ENCODE measurements at regions not wholly inside any gene's neighbourhood (a gene's known extent, or its start where the extent isn't known, plus 50 kb on each side); places are given as distances from the start of the nearest gene placed in this dataset.

GRCh38 chr17:15117239-15117638 is 147.9 kb downstream of the PMP22 start:
- Histone ChIP-seq H3K9me3 (ENCODE audit: control insufficient read depth, insufficient read depth, low read length) (no peaks in the 10 kb centered on the region; the same call in 1 of the 2 replicates), H3K27ac (ENCODE audit: low read length) (no peak overlapping the region), H3K27me3 (ENCODE audit: control insufficient read depth, insufficient read depth, low read length) (no peaks in the 10 kb centered on the region), H3K36me3 (ENCODE audit: control insufficient read depth, insufficient read depth, low read length) (no peaks in the 10 kb centered on the region), H3K4me1 (ENCODE audit: control insufficient read depth, insufficient read depth, low read length) (no peaks in the 10 kb centered on the region; the same call in 1 of the 2 replicates), H3K4me3 (ENCODE audit: low read length) (no peak overlapping the region)
- WGBS (ENCODE audit: insufficient coverage, insufficient read length): no CpG with 5 or more reads among the region's 2 CpGs
- DNase-seq (ENCODE audit: low read depth, low spot score): no peak

- Histone ChIP-seq H3K27ac (ENCODE audit: low read length) (no peak overlapping the region), H3K4me1 (ENCODE audit: control insufficient read depth, insufficient read depth, low read length) (no peaks in the 10 kb centered on the region; the same call in 1 of the 2 replicates), H3K36me3 (ENCODE audit: control insufficient read depth, insufficient read depth, low read length) (no peaks in the 10 kb centered on the region), H3K9me3 (ENCODE audit: control insufficient read depth, insufficient read depth, low read length) (no peaks in the 10 kb centered on the region; the same call in 1 of the 2 replicates), H3K27me3 (ENCODE audit: control insufficient read depth, insufficient read depth, low read length) (no peaks in the 10 kb centered on the region), H3K4me3 (ENCODE audit: low read length) (no peak overlapping the region)
- DNase-seq (ENCODE audit: low read depth, low spot score): no peak
- no CpG with 5 or more reads among the region's 13 CpGs for WGBS (ENCODE audit: insufficient coverage, insufficient read length)
Measured at GRCh38 chr17:15112846-15113617, 152.1 kb downstream of the PMP22 start.

- H3K4me1 ChIP-seq (ENCODE audit: control insufficient read depth, insufficient read depth, low read length): no peaks in the 10 kb centered on the region; the same call in 1 of the 2 replicates
- no peak overlapping the region for H3K27ac ChIP-seq (ENCODE audit: low read length)
- no peaks in the 10 kb centered on the region for H3K36me3 ChIP-seq (ENCODE audit: control insufficient read depth, insufficient read depth, low read length)
- no peak for DNase-seq (ENCODE audit: low read depth, low spot score)
- no peaks in the 10 kb centered on the region for H3K27me3 ChIP-seq (ENCODE audit: control insufficient read depth, insufficient read depth, low read length)
- WGBS (ENCODE audit: insufficient coverage, insufficient read length): no CpG with 5 or more reads among the region's 3 CpGs
- H3K9me3 ChIP-seq (ENCODE audit: control insufficient read depth, insufficient read depth, low read length): no peaks in the 10 kb centered on the region
- no peak overlapping the region for H3K4me3 ChIP-seq (ENCODE audit: low read length)
Measured at GRCh38 chr17:15109608-15110007, 155.5 kb downstream of the PMP22 start.

- WGBS (ENCODE audit: insufficient coverage, insufficient read length): no CpG with 5 or more reads among the region's 3 CpGs
- H3K27ac ChIP-seq (ENCODE audit: low read length): no peak overlapping the region
Measured at GRCh38 chr17:15108992-15109391, 156.1 kb downstream of the PMP22 start.

GRCh38 chr17:15106540-15106939 is 158.6 kb downstream of the PMP22 start:
- H3K9me3 ChIP-seq (ENCODE audit: control insufficient read depth, insufficient read depth, low read length): no peaks in the 10 kb centered on the region
- H3K27me3 ChIP-seq (ENCODE audit: control insufficient read depth, insufficient read depth, low read length): no peaks in the 10 kb centered on the region
- no peaks in the 10 kb centered on the region for H3K36me3 ChIP-seq (ENCODE audit: control insufficient read depth, insufficient read depth, low read length)
- no peak for DNase-seq (ENCODE audit: low read depth, low spot score)
- no CpG with 5 or more reads among the region's 3 CpGs for WGBS (ENCODE audit: insufficient coverage, insufficient read length)
- H3K4me1 ChIP-seq (ENCODE audit: control insufficient read depth, insufficient read depth, low read length): no peaks in the 10 kb centered on the region
- no peak overlapping the region for H3K4me3 ChIP-seq (ENCODE audit: low read length)
- H3K27ac ChIP-seq (ENCODE audit: low read length): no peak overlapping the region

More at GRCh38 chr17:15108992-15109391, 156.1 kb downstream of the PMP22 start:
- H3K4me1 ChIP-seq (ENCODE audit: control insufficient read depth, insufficient read depth, low read length): no peaks in the 10 kb centered on the region; the same call in 1 of the 2 replicates
- H3K27me3 ChIP-seq (ENCODE audit: control insufficient read depth, insufficient read depth, low read length): no peaks in the 10 kb centered on the region
- H3K4me3 ChIP-seq (ENCODE audit: low read length): no peak overlapping the region
- no peaks in the 10 kb centered on the region for H3K9me3 ChIP-seq (ENCODE audit: control insufficient read depth, insufficient read depth, low read length)
- no peak for DNase-seq (ENCODE audit: low read depth, low spot score)
- H3K36me3 ChIP-seq (ENCODE audit: control insufficient read depth, insufficient read depth, low read length): no peaks in the 10 kb centered on the region

GRCh38 chr17:15103785-15104184 is 161.3 kb downstream of the PMP22 start:
- no peaks in the 10 kb centered on the region for H3K4me1 ChIP-seq (ENCODE audit: control insufficient read depth, insufficient read depth, low read length)
- no peak overlapping the region for H3K4me3 ChIP-seq (ENCODE audit: low read length)
- WGBS (ENCODE audit: insufficient coverage, insufficient read length): no CpG with 5 or more reads among the region's 4 CpGs
- H3K36me3 ChIP-seq (ENCODE audit: control insufficient read depth, insufficient read depth, low read length): no peaks in the 10 kb centered on the region
- no peaks in the 10 kb centered on the region for H3K27me3 ChIP-seq (ENCODE audit: control insufficient read depth, insufficient read depth, low read length)
- H3K27ac ChIP-seq (ENCODE audit: low read length): no peak overlapping the region
- DNase-seq (ENCODE audit: low read depth, low spot score): no peak
- H3K9me3 ChIP-seq (ENCODE audit: control insufficient read depth, insufficient read depth, low read length): no peaks in the 10 kb centered on the region

- WGBS (ENCODE audit: insufficient coverage, insufficient read length): no CpG with 5 or more reads among the region's 2 CpGs
- no peaks in the 10 kb centered on the region for H3K27me3 ChIP-seq (ENCODE audit: control insufficient read depth, insufficient read depth, low read length)
- peaks cover 1% of the 10 kb centered on the region; the same call in 1 of the 2 replicates for H3K4me1 ChIP-seq (ENCODE audit: control insufficient read depth, insufficient read depth, low read length)
- H3K36me3 ChIP-seq (ENCODE audit: control insufficient read depth, insufficient read depth, low read length): no peaks in the 10 kb centered on the region
- no peaks in the 10 kb centered on the region for H3K9me3 ChIP-seq (ENCODE audit: control insufficient read depth, insufficient read depth, low read length)
- no peak for DNase-seq (ENCODE audit: low read depth, low spot score)
- H3K4me3 ChIP-seq (ENCODE audit: low read length): no peak overlapping the region
- H3K27ac ChIP-seq (ENCODE audit: low read length): no peak overlapping the region
Measured at GRCh38 chr17:15101175-15101574, 164.0 kb downstream of the PMP22 start.

- no peak for DNase-seq (ENCODE audit: low read depth, low spot score)
- Histone ChIP-seq H3K9me3 (ENCODE audit: control insufficient read depth, insufficient read depth, low read length) (no peaks in the 10 kb centered on the region), H3K27me3 (ENCODE audit: control insufficient read depth, insufficient read depth, low read length) (no peaks in the 10 kb centered on the region), H3K4me3 (ENCODE audit: low read length) (no peak overlapping the region), H3K27ac (ENCODE audit: low read length) (no peak overlapping the region), H3K36me3 (ENCODE audit: control insufficient read depth, insufficient read depth, low read length) (no peaks in the 10 kb centered on the region), H3K4me1 (ENCODE audit: control insufficient read depth, insufficient read depth, low read length) (peaks cover 1% of the 10 kb centered on the region; the same call in 1 of the 2 replicates)
- no CpG with 5 or more reads among the region's 4 CpGs for WGBS (ENCODE audit: insufficient coverage, insufficient read length)
Measured at GRCh38 chr17:15096511-15096910, 168.6 kb downstream of the PMP22 start.

GRCh38 chr17:15095935-15096334 is 169.2 kb downstream of the PMP22 start:
- DNase-seq (ENCODE audit: low read depth, low spot score): no peak
- peaks cover 1% of the 10 kb centered on the region; the same call in 1 of the 2 replicates for H3K4me1 ChIP-seq (ENCODE audit: control insufficient read depth, insufficient read depth, low read length)
- H3K27ac ChIP-seq (ENCODE audit: low read length): no peak overlapping the region
- no peaks in the 10 kb centered on the region for H3K36me3 ChIP-seq (ENCODE audit: control insufficient read depth, insufficient read depth, low read length)
- H3K4me3 ChIP-seq (ENCODE audit: low read length): no peak overlapping the region
- no CpG with 5 or more reads among the region's 2 CpGs for WGBS (ENCODE audit: insufficient coverage, insufficient read length)
- no peaks in the 10 kb centered on the region for H3K9me3 ChIP-seq (ENCODE audit: control insufficient read depth, insufficient read depth, low read length)
- H3K27me3 ChIP-seq (ENCODE audit: control insufficient read depth, insufficient read depth, low read length): no peaks in the 10 kb centered on the region

GRCh38 chr17:15092762-15093161 is 172.4 kb downstream of the PMP22 start:
- no peaks in the 10 kb centered on the region for H3K9me3 ChIP-seq (ENCODE audit: control insufficient read depth, insufficient read depth, low read length)
- H3K4me3 ChIP-seq (ENCODE audit: low read length): no peak overlapping the region
- H3K27ac ChIP-seq (ENCODE audit: low read length): no peak overlapping the region
- DNase-seq (ENCODE audit: low read depth, low spot score): no peak
- peaks cover 1% of the 10 kb centered on the region; the same call in 1 of the 2 replicates for H3K4me1 ChIP-seq (ENCODE audit: control insufficient read depth, insufficient read depth, low read length)
- H3K27me3 ChIP-seq (ENCODE audit: control insufficient read depth, insufficient read depth, low read length): no peaks in the 10 kb centered on the region
- WGBS (ENCODE audit: insufficient coverage, insufficient read length): no CpG with 5 or more reads among the region's 7 CpGs
- no peaks in the 10 kb centered on the region for H3K36me3 ChIP-seq (ENCODE audit: control insufficient read depth, insufficient read depth, low read length)

- Histone ChIP-seq H3K4me1 (ENCODE audit: control insufficient read depth, insufficient read depth, low read length) (peaks cover 1% of the 10 kb centered on the region; the same call in 1 of the 2 replicates), H3K27ac (ENCODE audit: low read length) (no peak overlapping the region), H3K36me3 (ENCODE audit: control insufficient read depth, insufficient read depth, low read length) (no peaks in the 10 kb centered on the region), H3K27me3 (ENCODE audit: control insufficient read depth, insufficient read depth, low read length) (no peaks in the 10 kb centered on the region), H3K9me3 (ENCODE audit: control insufficient read depth, insufficient read depth, low read length) (no peaks in the 10 kb centered on the region), H3K4me3 (ENCODE audit: low read length) (no peak overlapping the region)
- DNase-seq (ENCODE audit: low read depth, low spot score): no peak
- WGBS (ENCODE audit: insufficient coverage, insufficient read length): no CpG with 5 or more reads among the region's 2 CpGs
Measured at GRCh38 chr17:15092261-15092660, 172.9 kb downstream of the PMP22 start.

Measured in iPS DF 6.9 (cell line).